ENCODE measurements at regions not wholly inside any gene's neighbourhood (a gene's known extent, or its start where the extent isn't known, plus 50 kb on each side); places are given as distances from the start of the nearest gene placed in this dataset.

- DNase-seq, result no peak
These were observed 64.2 kb downstream of the ENGASE start for GRCh38 chr17:79138826-79139225.

- DNase-seq, result no peak
These were observed 63.2 kb downstream of the ENGASE start for GRCh38 chr17:79137789-79138165.

GRCh38 chr17:79137015-79137788 is 62.6 kb downstream of the ENGASE start:
- no peak for DNase-seq

GRCh38 chr17:79136596-79136995 is 62.0 kb downstream of the ENGASE start:
- no peak for DNase-seq
